ENCODE measurements at regions not wholly inside any gene's neighbourhood (a gene's known extent, or its start where the extent isn't known, plus 50 kb on each side); places are given as distances from the start of the nearest gene placed in this dataset.

DNA sequence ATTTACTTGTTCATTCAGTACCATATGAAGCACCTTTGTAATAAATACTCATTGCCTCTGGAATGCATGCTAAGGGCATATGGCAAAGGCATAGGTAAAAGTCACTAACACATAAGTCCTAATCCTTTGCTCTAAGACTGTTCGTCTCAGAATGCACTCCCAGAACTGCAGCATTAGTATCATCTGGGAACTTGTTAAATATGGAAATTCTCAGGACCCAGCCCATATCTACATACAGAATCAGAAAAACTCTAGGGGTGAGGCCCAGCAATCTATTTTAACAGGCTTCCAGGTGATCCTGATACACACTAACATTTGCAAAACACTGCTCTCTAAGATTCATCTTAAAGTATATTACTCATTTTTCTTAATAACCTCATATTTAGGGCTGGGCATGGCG, 113.8 kb upstream of the CDH6 start:
- H3K27ac ChIP-seq (ENCODE audit: low read depth, low read length): no peak overlapping the region

DNA sequence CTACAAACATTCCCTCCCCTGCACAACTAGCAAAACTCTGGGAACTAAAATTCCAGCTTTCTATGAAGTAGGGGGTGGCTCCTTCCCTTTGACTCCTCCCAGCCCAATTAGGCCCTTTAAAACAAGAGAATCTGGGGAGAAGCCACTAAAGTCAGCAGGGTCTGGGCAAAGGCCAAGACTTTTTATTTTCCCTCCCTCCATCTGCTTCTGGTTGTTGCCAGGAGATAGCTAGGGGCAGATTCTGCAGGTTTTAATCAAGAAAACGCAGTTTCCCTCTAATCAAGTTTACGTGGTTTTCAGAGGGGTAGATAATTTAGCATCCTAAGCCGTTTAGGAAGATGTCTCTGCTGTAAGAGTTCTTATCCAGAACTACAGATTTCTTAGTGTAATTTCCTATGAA, 114.5 kb upstream of the CDH6 start:
- H3K27ac ChIP-seq (ENCODE audit: low read depth, low read length): no peak overlapping the region
- H3K9me3 ChIP-seq (ENCODE audit: control insufficient read depth in 3 of 3, low read length in 3 of 3): no peaks in the 10 kb centered on the region
- H3K4me3 ChIP-seq (ENCODE audit: low read length in 3 of 3): no peak overlapping the region
- no peaks in the 10 kb centered on the region for H3K36me3 ChIP-seq (ENCODE audit: control insufficient read depth in 3 of 3, insufficient read depth in 3 of 3, low read length in 3 of 3)
- H3K27me3 ChIP-seq (ENCODE audit: control insufficient read depth in 3 of 3, insufficient read depth in 3 of 3, low read length in 3 of 3): no peaks in the 10 kb centered on the region
- H3K4me1 ChIP-seq (ENCODE audit: control insufficient read depth in 3 of 3, insufficient read depth in 3 of 3, low read length in 3 of 3): no peaks in the 10 kb centered on the region
- H3K9ac ChIP-seq (ENCODE audit: low read depth in 1 of 3, low read length in 3 of 3): no peak overlapping the region

More for the DNA sequence above, 113.8 kb upstream of the CDH6 start:
- no peaks in the 10 kb centered on the region for H3K27me3 ChIP-seq (ENCODE audit: control insufficient read depth in 3 of 3, insufficient read depth in 3 of 3, low read length in 3 of 3)
- H3K9ac ChIP-seq (ENCODE audit: low read depth in 1 of 3, low read length in 3 of 3): no peak overlapping the region
- H3K36me3 ChIP-seq (ENCODE audit: control insufficient read depth in 3 of 3, insufficient read depth in 3 of 3, low read length in 3 of 3): no peaks in the 10 kb centered on the region
- H3K9me3 ChIP-seq (ENCODE audit: control insufficient read depth in 3 of 3, low read length in 3 of 3): no peaks in the 10 kb centered on the region
- no peaks in the 10 kb centered on the region for H3K4me1 ChIP-seq (ENCODE audit: control insufficient read depth in 3 of 3, insufficient read depth in 3 of 3, low read length in 3 of 3)
- H3K4me3 ChIP-seq (ENCODE audit: low read length in 3 of 3): no peak overlapping the region

- Histone ChIP-seq H3K36me3 (ENCODE audit: control insufficient read depth in 3 of 3, insufficient read depth in 3 of 3, low read length in 3 of 3) (no peaks in the 10 kb centered on the region), H3K4me1 (ENCODE audit: control insufficient read depth in 3 of 3, insufficient read depth in 3 of 3, low read length in 3 of 3) (no peaks in the 10 kb centered on the region), H3K4me3 (ENCODE audit: low read length in 3 of 3) (no peak overlapping the region), H3K27me3 (ENCODE audit: control insufficient read depth in 3 of 3, insufficient read depth in 3 of 3, low read length in 3 of 3) (no peaks in the 10 kb centered on the region), H3K9me3 (ENCODE audit: control insufficient read depth in 3 of 3, low read length in 3 of 3) (no peaks in the 10 kb centered on the region), H3K9ac (ENCODE audit: low read depth in 1 of 3, low read length in 3 of 3) (no peak overlapping the region), H3K27ac (ENCODE audit: low read depth, low read length) (no peak overlapping the region)
Observed at GRCh38 chr5:31075981-31076380, 117.5 kb upstream of the CDH6 start.

DNA sequence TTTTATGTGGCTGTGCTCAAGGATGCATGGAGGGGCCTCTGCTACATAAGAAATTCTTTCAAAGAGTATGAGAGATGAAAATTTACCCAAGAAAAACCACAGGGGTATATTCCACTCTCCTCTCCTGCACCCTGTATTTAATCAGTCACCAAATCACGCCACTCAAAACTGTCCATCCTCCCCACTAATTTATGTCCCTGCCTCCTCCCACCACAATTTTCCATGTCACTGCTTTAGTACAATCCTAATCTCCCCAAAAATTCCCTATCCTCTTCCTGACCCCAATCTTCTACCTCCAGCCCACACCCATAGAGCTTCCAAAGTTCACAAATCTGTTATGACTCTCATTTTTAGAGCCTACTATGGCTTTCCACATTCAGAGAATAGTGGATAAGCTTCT, 125.2 kb upstream of the CDH6 start:
- no peak overlapping the region for H3K9ac ChIP-seq (ENCODE audit: low read depth in 1 of 3, low read length in 3 of 3)

GRCh38 chr5:31066655-31067328, 126.7 kb upstream of the CDH6 start:
- no peaks in the 10 kb centered on the region for H3K9me3 ChIP-seq (ENCODE audit: control insufficient read depth in 3 of 3, low read length in 3 of 3)
- no peak overlapping the region for H3K9ac ChIP-seq (ENCODE audit: low read depth in 1 of 3, low read length in 3 of 3)
- no peak overlapping the region for H3K27ac ChIP-seq (ENCODE audit: low read depth, low read length)
- no peaks in the 10 kb centered on the region for H3K4me1 ChIP-seq (ENCODE audit: control insufficient read depth in 3 of 3, insufficient read depth in 3 of 3, low read length in 3 of 3)
- no peaks in the 10 kb centered on the region for H3K36me3 ChIP-seq (ENCODE audit: control insufficient read depth in 3 of 3, insufficient read depth in 3 of 3, low read length in 3 of 3)
- H3K4me3 ChIP-seq (ENCODE audit: low read length in 3 of 3): no peak overlapping the region
- no peaks in the 10 kb centered on the region for H3K27me3 ChIP-seq (ENCODE audit: control insufficient read depth in 3 of 3, insufficient read depth in 3 of 3, low read length in 3 of 3)

More for the DNA sequence above, 125.2 kb upstream of the CDH6 start:
- Histone ChIP-seq H3K4me3 (ENCODE audit: low read length in 3 of 3) (no peak overlapping the region), H3K27me3 (ENCODE audit: control insufficient read depth in 3 of 3, insufficient read depth in 3 of 3, low read length in 3 of 3) (no peaks in the 10 kb centered on the region), H3K9me3 (ENCODE audit: control insufficient read depth in 3 of 3, low read length in 3 of 3) (no peaks in the 10 kb centered on the region), H3K4me1 (ENCODE audit: control insufficient read depth in 3 of 3, insufficient read depth in 3 of 3, low read length in 3 of 3) (no peaks in the 10 kb centered on the region), H3K36me3 (ENCODE audit: control insufficient read depth in 3 of 3, insufficient read depth in 3 of 3, low read length in 3 of 3) (no peaks in the 10 kb centered on the region), H3K27ac (ENCODE audit: low read depth, low read length) (no peak overlapping the region)

DNA sequence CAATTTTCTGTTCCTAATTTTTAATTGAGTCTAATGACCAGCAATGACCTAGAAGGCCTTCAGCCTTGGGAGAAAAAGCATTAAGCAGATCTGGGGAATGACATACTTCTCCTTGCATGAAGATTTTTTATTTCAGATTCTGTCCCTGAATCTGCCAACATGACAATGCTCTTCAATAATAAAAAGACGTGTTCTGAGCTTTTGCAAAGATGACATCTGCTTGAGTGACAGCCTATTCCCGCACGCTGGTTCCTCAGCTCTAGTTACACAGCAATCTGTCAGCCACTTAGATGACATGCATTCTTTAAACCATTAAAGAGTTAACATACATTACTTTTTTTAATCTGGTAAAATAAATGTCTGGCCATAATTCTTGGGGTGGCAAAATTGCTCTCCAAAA, 129.3 kb upstream of the CDH6 start:
- H3K27me3 ChIP-seq (ENCODE audit: control insufficient read depth in 3 of 3, insufficient read depth in 3 of 3, low read length in 3 of 3): no peaks in the 10 kb centered on the region
- no peak overlapping the region for H3K27ac ChIP-seq (ENCODE audit: low read depth, low read length)

GRCh38 chr5:31062902-31063580, 130.4 kb upstream of the CDH6 start:
- no peaks in the 10 kb centered on the region for H3K9me3 ChIP-seq (ENCODE audit: control insufficient read depth in 3 of 3, low read length in 3 of 3)
- no peaks in the 10 kb centered on the region for H3K36me3 ChIP-seq (ENCODE audit: control insufficient read depth in 3 of 3, insufficient read depth in 3 of 3, low read length in 3 of 3)
- H3K9ac ChIP-seq (ENCODE audit: low read depth in 1 of 3, low read length in 3 of 3): no peak overlapping the region
- H3K4me1 ChIP-seq (ENCODE audit: control insufficient read depth in 3 of 3, insufficient read depth in 3 of 3, low read length in 3 of 3): no peaks in the 10 kb centered on the region
- H3K27me3 ChIP-seq (ENCODE audit: control insufficient read depth in 3 of 3, insufficient read depth in 3 of 3, low read length in 3 of 3): no peaks in the 10 kb centered on the region
- no peak overlapping the region for H3K4me3 ChIP-seq (ENCODE audit: low read length in 3 of 3)
- no peak overlapping the region for H3K27ac ChIP-seq (ENCODE audit: low read depth, low read length)

More for the DNA sequence above, 129.3 kb upstream of the CDH6 start:
- Histone ChIP-seq H3K4me3 (ENCODE audit: low read length in 3 of 3) (no peak overlapping the region), H3K36me3 (ENCODE audit: control insufficient read depth in 3 of 3, insufficient read depth in 3 of 3, low read length in 3 of 3) (no peaks in the 10 kb centered on the region), H3K4me1 (ENCODE audit: control insufficient read depth in 3 of 3, insufficient read depth in 3 of 3, low read length in 3 of 3) (no peaks in the 10 kb centered on the region), H3K9ac (ENCODE audit: low read depth in 1 of 3, low read length in 3 of 3) (no peak overlapping the region), H3K9me3 (ENCODE audit: control insufficient read depth in 3 of 3, low read length in 3 of 3) (no peaks in the 10 kb centered on the region)

DNA sequence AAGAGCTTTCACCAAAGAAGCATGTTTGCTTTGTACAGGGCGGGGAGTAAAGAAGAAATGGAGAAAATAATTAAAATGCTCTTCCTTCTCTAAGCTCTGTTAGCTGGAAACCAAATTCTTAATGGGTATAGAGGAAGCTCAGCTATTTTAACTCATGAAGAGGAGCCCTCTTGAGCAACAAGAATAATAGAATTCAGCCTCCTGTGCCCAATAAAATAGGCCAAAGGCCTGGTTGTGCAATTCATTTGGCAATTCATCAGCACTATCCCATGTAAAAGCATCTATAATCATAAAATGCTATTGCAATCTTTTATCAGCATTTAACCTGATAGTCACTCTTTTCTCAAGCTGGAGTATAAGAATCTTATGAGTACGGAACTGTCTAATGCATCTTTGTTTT, 133.6 kb upstream of the CDH6 start:
- Histone ChIP-seq H3K4me3 (ENCODE audit: low read length in 3 of 3) (no peak overlapping the region), H3K9me3 (ENCODE audit: control insufficient read depth in 3 of 3, low read length in 3 of 3) (no peaks in the 10 kb centered on the region), H3K27ac (ENCODE audit: low read depth, low read length) (no peak overlapping the region), H3K36me3 (ENCODE audit: control insufficient read depth in 3 of 3, insufficient read depth in 3 of 3, low read length in 3 of 3) (no peaks in the 10 kb centered on the region), H3K27me3 (ENCODE audit: control insufficient read depth in 3 of 3, insufficient read depth in 3 of 3, low read length in 3 of 3) (no peaks in the 10 kb centered on the region), H3K4me1 (ENCODE audit: control insufficient read depth in 3 of 3, insufficient read depth in 3 of 3, low read length in 3 of 3) (no peaks in the 10 kb centered on the region), H3K9ac (ENCODE audit: low read depth in 1 of 3, low read length in 3 of 3) (no peak overlapping the region)

GRCh38 chr5:31054453-31054852, 139.0 kb upstream of the CDH6 start:
- Histone ChIP-seq H3K9me3 (ENCODE audit: control insufficient read depth in 3 of 3, low read length in 3 of 3) (no peaks in the 10 kb centered on the region), H3K9ac (ENCODE audit: low read depth in 1 of 3, low read length in 3 of 3) (no peak overlapping the region), H3K36me3 (ENCODE audit: control insufficient read depth in 3 of 3, insufficient read depth in 3 of 3, low read length in 3 of 3) (no peaks in the 10 kb centered on the region), H3K4me1 (ENCODE audit: control insufficient read depth in 3 of 3, insufficient read depth in 3 of 3, low read length in 3 of 3) (no peaks in the 10 kb centered on the region), H3K4me3 (ENCODE audit: low read length in 3 of 3) (no peak overlapping the region), H3K27me3 (ENCODE audit: control insufficient read depth in 3 of 3, insufficient read depth in 3 of 3, low read length in 3 of 3) (no peaks in the 10 kb centered on the region), H3K27ac (ENCODE audit: low read depth, low read length) (no peak overlapping the region)

DNA sequence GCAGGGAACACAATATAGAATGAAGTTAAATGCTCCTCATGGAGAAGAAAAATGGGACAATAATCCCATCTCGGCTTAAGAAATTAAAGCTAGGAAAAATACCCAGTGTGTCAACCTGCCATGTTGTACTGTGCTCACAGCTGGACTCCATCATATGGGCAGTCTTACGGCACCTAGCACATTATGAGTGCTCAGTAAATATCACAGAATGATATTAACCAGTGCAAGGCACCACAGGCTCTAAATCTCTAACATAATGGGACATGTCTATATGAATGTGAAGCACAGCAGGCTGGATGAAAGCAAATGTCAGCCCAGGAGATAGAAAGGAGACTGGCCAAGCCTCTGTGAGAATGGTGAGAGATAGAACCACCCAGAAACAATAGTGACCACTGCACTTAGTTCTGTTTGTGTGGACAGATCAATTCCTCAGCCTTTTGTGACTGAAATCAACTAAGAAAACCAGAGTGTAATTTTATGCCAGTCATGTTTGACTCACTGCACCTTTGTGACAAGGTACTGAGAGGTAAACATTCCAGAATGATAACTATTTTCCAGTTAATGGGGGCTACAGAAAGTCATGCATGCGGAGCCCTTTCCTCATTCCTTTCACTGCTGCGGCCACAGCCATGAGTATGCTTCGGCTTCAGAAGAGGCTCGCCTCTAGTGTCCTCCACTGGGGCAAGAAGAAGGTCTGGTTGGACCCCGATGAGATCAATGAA, 140.4 kb upstream of the CDH6 start:
- Histone ChIP-seq H3K36me3 (ENCODE audit: control insufficient read depth in 3 of 3, insufficient read depth in 3 of 3, low read length in 3 of 3) (no peaks in the 10 kb centered on the region), H3K27me3 (ENCODE audit: control insufficient read depth in 3 of 3, insufficient read depth in 3 of 3, low read length in 3 of 3) (no peaks in the 10 kb centered on the region), H3K9ac (ENCODE audit: low read depth in 1 of 3, low read length in 3 of 3) (no peak overlapping the region), H3K9me3 (ENCODE audit: control insufficient read depth in 3 of 3, low read length in 3 of 3) (no peaks in the 10 kb centered on the region), H3K27ac (ENCODE audit: low read depth, low read length) (no peak overlapping the region), H3K4me1 (ENCODE audit: control insufficient read depth in 3 of 3, insufficient read depth in 3 of 3, low read length in 3 of 3) (no peaks in the 10 kb centered on the region), H3K4me3 (ENCODE audit: low read length in 3 of 3) (no peak overlapping the region)

Data from skeletal muscle tissue (tissue), 3 donors.